Right ventricle myocardium inferior (tissue), 1 donor: ENCODE measurements at regions not wholly inside any gene's neighbourhood (a gene's known extent, or its start where the extent isn't known, plus 50 kb on each side); places are given as distances from the start of the nearest gene placed in this dataset.

ENCODE experiments used
- ATAC-seq: fragments of 200-7000 bp; cut with Tn5 transposase; one replicate; pipeline ENCODE4 v1.9.1; 2020; ENCODE audit warnings: mild to moderate bottlenecking, moderate library complexity
- DNase-seq: peaks from one replicate; pipeline ENCODE4 v3.0.0; 2021; ENCODE audit errors: missing footprints
- intact Hi-C: fragments of 100-400 bp; cut with DNase I; formaldehyde crosslinking; loops from one replicate; pipeline ENCODE4 v1.11.0; 2022
- donor health status: DM: no; HTN: yes; CAD: no; lungs with severe emphysema.

GRCh38 chr7:118517275-118517674 lies 292.8 kb downstream of the ANKRD7 start:
- ATAC-seq (no peak), DNase-seq (no peak)
- intact Hi-C loops: no loop called here

DNA sequence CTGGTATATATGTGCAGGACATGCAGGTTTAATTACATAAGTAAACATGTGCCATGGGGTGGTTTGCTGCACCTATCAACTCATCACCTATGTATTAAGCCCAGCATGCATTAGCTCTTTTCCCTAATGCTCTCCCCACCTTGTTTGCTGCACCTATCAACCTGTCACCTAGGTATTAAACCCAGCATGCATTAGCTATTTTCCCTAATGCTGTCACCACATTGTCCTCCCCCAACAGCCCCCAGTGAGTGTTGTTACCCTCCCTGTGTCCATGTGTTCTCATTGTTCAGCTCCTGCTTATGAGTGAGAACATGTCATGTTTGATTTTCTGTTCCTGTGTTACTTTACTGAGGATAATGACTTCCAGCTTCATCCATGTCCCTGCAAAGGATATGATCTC lies 300.5 kb downstream of the ANKRD7 start:
- intact Hi-C loops: no loop called here
- ATAC-seq (no peak), DNase-seq (no peak)

DNA sequence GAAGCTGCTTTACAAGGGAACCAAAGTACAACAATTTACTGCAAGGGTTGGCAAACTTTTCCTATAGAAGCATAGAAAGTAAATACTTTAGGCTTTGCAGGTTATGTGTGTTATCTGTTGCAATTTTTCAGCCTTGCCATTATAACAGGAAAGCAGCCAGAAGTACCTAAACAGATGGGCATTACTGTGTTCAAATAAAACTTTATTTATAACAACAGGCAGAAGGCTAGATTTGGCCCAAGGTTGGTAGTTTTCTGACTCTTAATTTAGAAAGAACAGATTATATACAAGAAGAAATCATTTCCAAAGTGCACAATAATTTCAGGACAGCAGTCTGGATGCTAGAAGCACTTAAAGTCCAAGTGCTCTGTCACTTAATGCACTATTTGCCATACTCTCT lies 307.1 kb downstream of the ANKRD7 start:
- intact Hi-C loops: no loop called here
- DNase-seq: no peak
- no peak for ATAC-seq

GRCh38 chr7:118559207-118559606 lies 334.7 kb downstream of the ANKRD7 start:
- intact Hi-C loops: no loop called here
- ATAC-seq: no peak
- DNase-seq: no peak

- DNase-seq (no peak), ATAC-seq (no peak)
- intact Hi-C loops: no loop called here
Observed at GRCh38 chr7:118563311-118563710, 338.8 kb downstream of the ANKRD7 start.

GRCh38 chr7:118572604-118573003 lies 348.1 kb downstream of the ANKRD7 start:
- intact Hi-C loops: no loop called here
- DNase-seq (no peak), ATAC-seq (no peak)

- ATAC-seq: peak; percentile 77
- intact Hi-C loops: no loop called here
- no peak for DNase-seq
Observed at GRCh38 chr7:118573085-118573484, 348.6 kb downstream of the ANKRD7 start.

DNA sequence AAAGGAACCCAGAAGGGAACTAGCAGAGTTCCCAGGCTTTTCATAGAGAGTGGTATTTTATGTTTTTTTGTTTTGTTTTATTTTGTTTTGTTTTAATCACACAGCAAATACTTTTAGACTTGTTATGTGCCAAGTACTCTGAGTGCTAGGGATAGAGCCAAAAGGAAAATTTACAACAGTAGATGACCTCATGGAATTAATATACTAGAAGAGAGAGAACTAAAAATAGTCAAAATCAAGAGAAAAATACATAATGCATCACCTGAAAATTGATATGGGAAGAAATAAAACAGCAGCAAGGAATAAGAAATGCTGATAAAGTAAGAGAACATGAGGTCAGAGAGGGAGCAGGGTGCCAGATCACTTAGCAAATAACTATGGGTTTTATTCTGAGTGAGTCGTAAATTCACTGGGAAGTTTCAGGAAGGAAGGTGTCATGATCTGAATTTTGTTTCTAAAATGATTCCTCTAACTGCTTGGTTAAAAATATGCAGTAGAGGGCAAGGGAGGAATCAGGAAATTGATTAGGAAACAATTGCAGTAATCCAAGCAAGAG lies 351.0 kb downstream of the ANKRD7 start:
- ATAC-seq: no peak
- intact Hi-C loops: no loop called here
- DNase-seq: no peak

- intact Hi-C loops: no loop called here
- ATAC-seq: no peak
Observed at GRCh38 chr7:118580743-118581382, 356.4 kb downstream of the ANKRD7 start.

GRCh38 chr7:118583641-118584040 lies 359.1 kb downstream of the ANKRD7 start:
- no peak for DNase-seq
- no peak for ATAC-seq
- intact Hi-C loops: no loop called here

More at GRCh38 chr7:118580743-118581382, 356.4 kb downstream of the ANKRD7 start:
- DNase-seq: no peak

DNA sequence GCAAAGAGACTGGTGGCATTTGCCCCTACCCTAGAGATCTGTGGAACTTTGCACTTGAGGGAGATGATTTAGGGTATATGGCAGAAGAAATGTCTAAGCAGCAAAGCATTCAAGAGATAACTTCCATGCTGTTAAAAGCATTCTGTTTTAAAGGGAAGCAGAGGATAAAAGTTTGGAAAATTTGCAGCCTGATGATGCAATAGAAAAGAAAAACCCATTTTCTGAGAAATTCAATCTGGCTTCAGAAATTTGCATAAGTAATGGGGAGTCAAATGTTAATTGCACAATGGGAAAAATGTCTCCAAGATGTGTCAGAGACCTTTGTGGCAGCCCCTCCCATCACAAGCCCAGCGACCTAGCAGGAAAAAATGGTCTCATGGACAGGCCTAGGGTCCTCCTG lies 361.7 kb downstream of the ANKRD7 start:
- intact Hi-C loops: no loop called here
- ATAC-seq (no peak), DNase-seq (no peak)

GRCh38 chr7:118590107-118590506 lies 365.6 kb downstream of the ANKRD7 start:
- intact Hi-C loops: no loop called here
- ATAC-seq: no peak

GRCh38 chr7:118602090-118602489 lies 377.6 kb downstream of the ANKRD7 start:
- no peak for ATAC-seq
- DNase-seq: no peak
- intact Hi-C loops: no loop called here

More at GRCh38 chr7:118590107-118590506, 365.6 kb downstream of the ANKRD7 start:
- no peak for DNase-seq

DNA sequence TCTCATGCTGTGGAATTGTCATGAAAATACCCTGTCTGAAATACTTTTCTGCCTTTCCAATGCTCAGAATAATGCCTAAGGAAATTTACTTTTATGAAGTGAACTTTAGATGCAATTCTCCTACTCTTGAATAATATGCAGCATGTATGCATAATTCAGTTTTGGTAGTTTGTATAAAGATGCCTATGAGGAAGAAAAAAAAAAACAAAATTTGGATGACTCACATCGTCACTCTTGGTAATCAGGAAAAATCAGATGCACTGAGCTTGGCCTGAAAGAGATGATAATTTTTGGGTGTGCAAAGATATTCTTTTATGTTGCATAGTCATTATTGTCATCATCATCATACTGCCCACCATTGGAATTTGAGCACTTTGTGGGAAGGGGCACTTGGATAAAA lies 382.1 kb downstream of the ANKRD7 start:
- intact Hi-C loops: no loop called here
- ATAC-seq (no peak), DNase-seq (no peak)

DNA sequence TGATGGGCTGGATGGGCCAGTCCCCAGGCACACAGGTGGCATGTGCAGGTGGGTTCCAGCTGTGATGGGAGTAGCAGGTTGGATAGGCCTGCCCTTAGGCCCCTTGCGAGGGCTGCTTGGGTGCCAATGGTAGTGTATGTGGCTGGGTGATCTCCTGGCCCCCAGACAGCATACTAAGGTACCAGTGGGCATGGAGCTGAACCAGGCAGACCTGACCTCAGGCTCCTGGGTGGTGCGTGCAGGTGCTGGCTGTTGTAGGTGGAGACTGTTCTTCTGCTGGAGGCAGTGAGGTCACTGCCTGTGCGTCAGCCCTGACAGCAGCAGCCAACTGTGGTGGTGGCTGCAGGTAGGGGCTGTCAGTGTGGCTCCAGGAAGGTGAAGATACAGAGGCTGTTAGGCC lies 384.7 kb downstream of the ANKRD7 start:
- no peak for ATAC-seq
- intact Hi-C loops: no loop called here
- no peak for DNase-seq

DNA sequence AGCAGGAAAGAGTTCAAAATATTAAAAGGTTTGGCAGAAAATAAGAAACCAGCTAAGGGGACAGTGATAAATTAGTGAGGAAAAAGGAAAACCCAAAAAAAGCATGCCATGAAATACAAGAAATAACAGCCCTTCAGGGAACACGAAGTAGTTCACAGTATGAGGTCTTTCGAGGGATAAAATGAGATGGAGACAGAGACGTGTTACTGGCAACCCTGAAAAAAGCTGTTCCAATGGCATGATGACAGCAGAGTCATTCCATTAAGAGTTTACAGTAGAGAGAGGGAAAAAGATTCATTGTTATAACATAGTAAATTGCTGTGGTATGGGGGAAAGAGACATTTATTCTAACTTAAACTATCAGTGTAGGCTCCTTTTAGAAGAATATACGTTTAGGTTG lies 391.2 kb downstream of the ANKRD7 start:
- intact Hi-C loops: no loop called here
- ATAC-seq (no peak), DNase-seq (no peak)

DNA sequence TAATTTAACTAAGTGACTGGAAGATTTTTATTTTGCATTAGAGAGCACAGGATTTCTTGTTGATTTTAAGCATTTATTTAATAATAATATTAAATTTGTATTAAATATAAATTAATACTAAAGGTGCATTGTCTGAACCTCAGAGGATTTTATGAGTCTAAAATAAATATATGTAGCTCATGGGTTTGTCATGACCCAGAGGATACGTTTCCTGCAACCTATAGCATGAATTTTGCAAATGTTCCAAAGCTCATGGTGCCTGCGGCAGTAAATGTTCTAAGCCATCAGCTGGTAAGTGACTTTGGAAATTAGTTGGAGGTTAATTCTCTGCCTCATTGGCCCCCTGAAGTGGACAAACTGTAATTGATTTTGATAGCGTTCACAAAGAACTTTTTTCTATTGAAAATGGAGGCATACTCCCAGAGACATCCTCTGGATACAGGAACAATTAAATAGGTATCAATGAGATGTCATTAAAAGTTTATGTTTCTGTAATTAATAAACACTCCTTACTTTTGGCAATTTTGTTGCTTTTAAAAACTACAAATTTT lies 397.4 kb downstream of the ANKRD7 start:
- intact Hi-C loops: no loop called here
- ATAC-seq (no peak), DNase-seq (no peak)

GRCh38 chr7:118626739-118627138 lies 402.2 kb downstream of the ANKRD7 start:
- no peak for DNase-seq
- intact Hi-C loops: no loop called here
- ATAC-seq: no peak

- DNase-seq: no peak
- intact Hi-C loops: no loop called here
- ATAC-seq: no peak
Observed at GRCh38 chr7:118627467-118627866, 403.0 kb downstream of the ANKRD7 start.

DNA sequence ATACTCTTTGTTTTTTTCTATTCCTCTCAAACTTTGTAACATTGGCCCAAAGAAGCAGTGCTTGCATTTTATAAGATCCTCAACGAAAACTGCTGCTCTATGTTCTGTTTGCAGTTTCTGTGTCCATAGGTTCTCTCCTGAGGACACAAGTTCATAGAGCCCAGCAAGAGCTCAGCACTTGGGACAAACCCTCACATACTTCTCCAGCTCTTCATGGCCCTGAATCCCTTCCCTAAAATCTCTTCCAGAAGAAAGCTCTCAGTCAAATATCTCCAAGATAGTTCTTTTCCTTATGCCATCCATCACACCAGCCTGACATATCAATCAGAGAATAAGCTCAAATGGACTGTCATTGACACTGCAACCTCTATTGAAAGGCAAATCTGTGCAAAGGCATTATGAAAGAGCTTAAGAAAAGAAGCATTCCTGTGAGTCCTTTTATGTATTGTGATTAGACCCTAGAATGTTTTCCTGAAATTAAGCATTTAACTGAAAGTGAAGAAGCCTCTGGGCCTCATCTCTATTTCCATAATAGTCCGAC lies 405.5 kb downstream of the ANKRD7 start:
- intact Hi-C loops: no loop called here
- ATAC-seq (no peak), DNase-seq (no peak)
